HL-60 (cell line): ENCODE measurements at regions not wholly inside any gene's neighbourhood (a gene's known extent, or its start where the extent isn't known, plus 50 kb on each side); places are given as distances from the start of the nearest gene placed in this dataset.

Experiments used
- DNase-seq, 2 experiments: peaks; one replicate each; pipeline ENCODE4 v3.0.0-alpha.2; 2010 to 2020; ENCODE audit warnings: low read depth in 1 of 2, low spot score in 1 of 2
- H3K27ac ChIP-seq: fragments of 250-450 bp; sonication (Bioruptor Pico); replicated peaks from 2 replicates; pipeline ENCODE4 v1.5.1; 2020; ENCODE audit warnings: mild to moderate bottlenecking, moderate library complexity
- H3K27me3 ChIP-seq: fragments of 250-450 bp; sonication (Bioruptor Pico); 2 replicates; pipeline ENCODE4 v1.5.1; 2021; ENCODE audit warnings: mild to moderate bottlenecking, moderate library complexity; ENCODE audit not compliant: insufficient read depth, poor library complexity, severe bottlenecking
- H3K4me3 ChIP-seq: replicated peaks from 2 replicates; pipeline ENCODE4 v1.5.1; 2011; ENCODE audit warnings: mild to moderate bottlenecking, control low read depth, low read length; ENCODE audit not compliant: insufficient read depth
- CTCF ChIP-seq: IDR thresholded peaks from one replicate; pipeline ENCODE4 v1.5.1; 2011; ENCODE audit warnings: low read length, control low read depth, inconsistent platforms; ENCODE audit not compliant: insufficient read depth
- GABPA ChIP-seq: IDR thresholded peaks from 2 replicates; pipeline ENCODE4 v1.6.1; 2012; ENCODE audit warnings: low read depth
- POLR2AphosphoS5 ChIP-seq: IDR thresholded peaks from 2 replicates; pipeline ENCODE4 v1.6.1; 2012; ENCODE audit warnings: low read depth
- REST ChIP-seq: IDR thresholded peaks from 2 replicates; pipeline ENCODE4 v1.6.1; 2012; ENCODE audit warnings: low read depth; ENCODE audit not compliant: insufficient replicate concordance
- SPI1 ChIP-seq: IDR thresholded peaks from 2 replicates; pipeline ENCODE4 v1.6.1; 2012; ENCODE audit warnings: low read depth, mild to moderate bottlenecking, borderline replicate concordance

GRCh38 chr1:245015031-245015430 is 139.8 kb upstream of the KIF26B start:
- Histone ChIP-seq H3K4me3 (no peak overlapping the region), H3K27ac (no peak overlapping the region)
- TF ChIP-seq GABPA (no peak), REST (no peak)

GRCh38 chr1:245014247-245015029 is 140.3 kb upstream of the KIF26B start:
- no peak for TF ChIP-seq GABPA
- no peak for TF ChIP-seq REST
- TF ChIP-seq SPI1, result no peak
- TF ChIP-seq CTCF, result no peak
- no peak for TF ChIP-seq POLR2AphosphoS5
- DNase-seq, result no peak

More at GRCh38 chr1:245015031-245015430, 139.8 kb upstream of the KIF26B start:
- no peaks in the 10 kb centered on the region for H3K27me3 ChIP-seq
- DNase-seq, result no peak

GRCh38 chr1:245010018-245010614 is 144.7 kb upstream of the KIF26B start:
- H3K27me3 ChIP-seq, result no peaks in the 10 kb centered on the region
- no peak overlapping the region for H3K4me3 ChIP-seq
- TF ChIP-seq GABPA (no peak), REST (no peak), POLR2AphosphoS5 (no peak), SPI1 (no peak), CTCF (no peak)
- H3K27ac ChIP-seq, result no peak overlapping the region
- no peak for DNase-seq

More at GRCh38 chr1:245014247-245015029, 140.3 kb upstream of the KIF26B start:
- no peak overlapping the region for H3K4me3 ChIP-seq
- H3K27me3 ChIP-seq, result no peaks in the 10 kb centered on the region
- no peak overlapping the region for H3K27ac ChIP-seq
